HG03097 (cell line): ENCODE measurements at regions not wholly inside any gene's neighbourhood (a gene's known extent, or its start where the extent isn't known, plus 50 kb on each side); places are given as distances from the start of the nearest gene placed in this dataset.
"Not testable (repeated sequence)": the region's sequence is repeated elsewhere in the genome, so short reads cannot be mapped to it uniquely, and the experiment has no call there.

Source experiments
- ATAC-seq: cut with Tn5 transposase; IDR thresholded peaks from one replicate; pipeline ENCODE4 v1.9.1; 2021; ENCODE audit not compliant: unreplicated experiment, low FRiP score

- no peak for ATAC-seq
Measured at GRCh38 chr13:40024967-40025714, 369.7 kb downstream of the COG6 start.

DNA sequence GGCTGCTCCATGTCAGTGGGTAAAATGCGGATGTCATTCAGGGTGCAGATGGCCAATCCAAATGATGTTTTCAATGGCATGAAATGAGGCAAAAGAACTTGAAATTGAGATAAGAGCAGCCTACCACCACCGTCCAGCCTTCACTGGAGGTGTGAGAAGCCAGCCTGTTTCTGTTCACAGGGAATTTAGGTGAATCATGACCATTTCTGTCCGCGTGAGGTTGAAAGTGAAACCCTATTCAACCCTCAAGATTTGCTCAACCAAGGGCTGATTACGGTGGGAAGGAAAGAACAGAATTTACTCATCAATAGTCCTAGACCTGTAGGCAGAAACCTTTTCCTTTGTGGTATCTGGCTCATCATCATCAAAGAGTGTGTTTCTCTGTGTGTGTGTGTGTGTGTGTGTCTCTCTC lies 370.7 kb downstream of the COG6 start:
- ATAC-seq: peak; percentile 94

GRCh38 chr13:40026741-40027140 lies 371.3 kb downstream of the COG6 start:
- ATAC-seq: peak; percentile 27

- ATAC-seq: no peak
Measured at GRCh38 chr13:40028446-40028845, 373.0 kb downstream of the COG6 start.

DNA sequence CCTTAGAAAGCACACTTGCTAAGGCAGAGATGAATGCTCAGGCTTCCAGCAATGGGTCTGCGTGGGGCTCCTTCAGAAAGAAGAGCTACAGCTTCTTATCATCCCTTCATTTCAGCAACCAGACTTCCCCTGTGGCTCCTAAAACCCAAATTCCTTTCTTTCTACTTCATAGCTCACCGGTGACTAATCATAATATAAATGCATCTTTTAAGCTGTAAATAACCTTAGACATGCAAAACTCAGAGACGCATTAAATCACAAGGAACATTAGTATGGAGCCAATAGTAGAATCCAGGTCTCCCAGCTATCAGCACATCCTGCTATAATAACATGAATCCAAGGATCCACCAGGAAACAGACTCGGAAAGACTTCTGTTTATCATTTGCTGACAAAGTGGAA lies 375.6 kb downstream of the COG6 start:
- ATAC-seq: no peak

DNA sequence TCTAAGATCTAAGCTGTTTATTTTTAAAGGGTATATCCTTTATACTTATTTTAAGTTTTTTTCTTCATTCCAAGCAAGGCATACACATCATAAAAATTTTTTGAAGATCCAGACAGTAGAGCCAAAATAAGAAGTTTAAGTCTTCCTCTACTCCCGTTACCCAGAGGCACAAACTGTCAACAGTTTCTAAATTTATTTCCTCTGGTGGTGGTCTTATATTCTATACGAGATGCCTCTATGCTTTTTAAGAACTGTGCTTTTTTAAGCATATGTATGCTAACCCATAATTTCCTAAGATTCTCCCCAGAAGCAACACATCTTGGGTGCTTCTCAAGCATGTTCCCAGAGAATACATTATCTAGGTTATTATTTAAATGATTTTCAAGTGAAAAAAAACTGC lies 383.6 kb downstream of the COG6 start:
- ATAC-seq: no peak

DNA sequence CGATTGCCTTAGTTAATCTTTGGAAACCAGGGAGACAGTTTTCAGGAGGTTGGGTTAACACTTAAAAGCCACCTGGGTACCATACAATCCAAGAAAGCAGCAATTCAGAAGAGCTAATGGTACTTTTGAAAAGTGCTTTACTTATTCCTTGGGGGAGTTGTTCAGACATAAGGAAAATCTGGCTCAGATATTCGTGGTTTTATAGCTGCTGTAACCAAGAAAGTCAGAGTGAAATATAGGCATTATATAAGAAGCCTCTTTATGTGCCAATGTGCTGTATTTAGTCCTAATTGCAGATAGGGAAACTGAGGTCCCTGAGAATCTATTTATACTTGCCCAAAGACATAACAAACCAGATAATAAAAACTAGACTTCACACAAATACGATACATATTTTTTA lies 387.5 kb downstream of the COG6 start:
- ATAC-seq: no peak

DNA sequence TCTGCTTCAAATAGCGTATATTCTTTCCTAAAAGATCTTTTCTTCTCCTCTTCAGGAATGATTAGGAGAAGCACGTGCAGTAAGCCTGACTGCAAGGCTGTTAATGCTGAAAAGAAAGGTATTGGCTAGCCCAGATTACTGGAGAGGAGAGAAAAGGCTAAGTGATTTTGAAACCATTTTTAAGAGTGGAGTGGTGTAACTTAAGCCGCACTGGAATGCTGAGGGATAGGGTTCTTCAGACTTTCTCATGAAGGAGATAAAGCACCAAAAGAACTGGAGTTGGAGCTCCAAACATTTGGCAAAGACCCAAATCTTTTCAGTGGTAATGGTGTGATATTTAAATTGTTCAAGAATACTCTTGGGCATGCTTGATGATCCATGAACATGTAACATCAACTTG lies 388.3 kb downstream of the COG6 start:
- ATAC-seq: no peak

DNA sequence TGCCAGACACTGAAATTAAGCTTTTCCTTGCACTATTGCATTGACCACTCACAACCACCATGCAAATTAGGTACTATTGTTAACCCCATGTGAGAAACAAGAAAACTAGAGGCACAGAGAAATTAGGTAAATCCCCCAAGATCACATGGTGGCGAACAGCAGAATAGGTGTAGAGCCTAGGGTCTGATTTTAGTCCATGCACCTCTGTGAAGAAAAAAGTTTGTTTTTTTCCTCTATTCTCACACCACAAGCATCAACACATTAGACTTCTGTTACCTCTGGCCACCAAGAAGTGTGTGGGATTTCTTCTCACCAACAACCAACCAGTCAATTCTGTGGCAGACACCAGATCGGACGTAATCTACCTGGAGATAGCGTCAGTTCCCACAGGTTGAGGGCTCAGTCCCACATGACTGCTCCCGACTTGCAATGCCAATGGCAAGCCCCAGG lies 391.9 kb downstream of the COG6 start:
- ATAC-seq: no peak

GRCh38 chr13:40048551-40048950 lies 393.1 kb downstream of the COG6 start:
- ATAC-seq: no peak

DNA sequence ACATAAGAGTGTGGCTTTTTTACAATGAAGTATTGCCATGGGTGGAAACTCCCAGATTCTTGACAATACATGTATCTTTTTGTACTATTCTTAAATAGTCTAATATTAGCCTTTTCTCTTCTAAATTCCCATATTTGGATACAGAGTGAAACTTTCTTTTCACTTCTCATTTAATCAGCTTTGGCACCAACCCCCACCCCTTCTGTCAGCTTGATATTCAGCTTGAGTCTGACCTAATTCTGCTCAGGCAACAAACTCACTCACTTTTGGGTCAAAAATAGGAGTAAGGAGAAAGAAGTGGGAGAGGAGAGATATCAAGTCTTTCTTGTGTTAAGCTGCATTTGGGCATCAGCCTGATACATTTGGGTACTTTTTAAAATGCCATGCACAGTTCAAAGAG lies 397.5 kb downstream of the COG6 start:
- ATAC-seq: no peak

DNA sequence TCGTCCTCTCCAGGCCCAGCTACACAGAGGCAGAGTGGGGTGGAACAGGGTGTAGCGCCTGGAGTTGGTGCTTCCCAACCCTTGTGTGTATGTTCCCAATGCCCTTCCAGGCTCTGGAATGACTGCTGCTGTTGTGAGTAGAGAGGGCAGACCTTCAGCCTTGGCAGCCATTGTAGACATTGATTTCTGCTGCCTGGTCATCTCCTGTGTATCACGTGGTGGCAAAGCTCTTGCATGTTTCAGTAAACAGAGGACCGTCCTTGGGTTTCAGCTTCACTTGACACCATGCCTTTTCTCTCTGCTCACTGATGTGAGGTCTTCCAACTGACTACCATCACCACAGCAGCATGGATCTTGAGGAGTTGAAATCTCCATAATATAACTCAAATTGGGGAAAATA lies 397.9 kb downstream of the COG6 start:
- ATAC-seq: no peak

DNA sequence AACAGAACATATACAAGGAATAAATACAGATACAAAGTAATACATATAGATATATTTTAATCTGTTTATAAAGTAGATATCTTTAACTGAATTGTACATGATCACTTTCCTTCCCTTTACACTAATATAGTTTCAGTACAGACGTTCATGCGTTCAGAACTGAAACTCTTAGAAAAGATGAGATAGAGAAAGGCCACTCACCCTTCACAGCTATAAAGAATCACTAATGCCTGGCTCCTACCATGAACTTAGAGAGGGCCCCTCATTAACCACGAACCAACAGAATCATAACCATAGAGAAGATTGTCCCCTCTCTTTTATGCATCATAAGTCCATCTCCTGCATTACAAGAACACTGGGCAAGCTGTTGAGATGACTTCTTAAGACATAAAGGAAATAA lies 399.0 kb downstream of the COG6 start:
- not testable (repeated sequence) for ATAC-seq

- no peak for ATAC-seq
Measured at GRCh38 chr13:40056898-40057619, 401.6 kb downstream of the COG6 start.

- ATAC-seq: no peak
Measured at GRCh38 chr13:40058757-40059236, 403.3 kb downstream of the COG6 start.

DNA sequence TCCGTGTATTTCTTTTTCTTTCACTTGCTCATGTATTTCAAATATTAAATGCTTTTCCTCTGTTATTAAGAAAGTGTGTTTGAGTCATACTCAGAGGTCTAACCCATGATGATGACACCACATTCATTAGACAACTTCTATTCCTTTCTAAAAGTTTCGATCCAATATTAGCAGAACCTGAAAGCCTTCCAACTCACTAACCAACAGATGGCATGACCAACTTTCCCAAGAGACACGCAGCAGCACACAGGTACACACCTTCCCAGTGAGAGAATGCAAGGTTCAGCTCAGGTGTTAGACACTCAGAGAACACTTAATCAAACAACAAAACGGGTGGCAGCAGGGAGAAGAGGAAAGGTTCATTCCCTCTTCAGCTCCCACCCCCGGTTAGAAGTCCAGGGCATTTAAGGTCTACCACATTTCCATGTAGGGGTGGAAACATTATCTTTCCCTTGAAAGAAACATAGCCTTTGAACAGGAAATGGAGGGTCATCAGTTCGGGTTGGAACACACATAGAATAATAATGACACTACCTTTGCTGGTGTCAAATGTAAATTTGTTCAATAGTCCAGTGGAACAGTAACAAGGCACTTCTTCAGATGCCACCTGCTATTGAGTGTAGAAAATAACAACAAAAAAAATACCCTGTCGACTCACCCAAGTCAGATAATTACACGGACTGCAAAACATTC lies 404.2 kb downstream of the COG6 start:
- ATAC-seq: no peak

DNA sequence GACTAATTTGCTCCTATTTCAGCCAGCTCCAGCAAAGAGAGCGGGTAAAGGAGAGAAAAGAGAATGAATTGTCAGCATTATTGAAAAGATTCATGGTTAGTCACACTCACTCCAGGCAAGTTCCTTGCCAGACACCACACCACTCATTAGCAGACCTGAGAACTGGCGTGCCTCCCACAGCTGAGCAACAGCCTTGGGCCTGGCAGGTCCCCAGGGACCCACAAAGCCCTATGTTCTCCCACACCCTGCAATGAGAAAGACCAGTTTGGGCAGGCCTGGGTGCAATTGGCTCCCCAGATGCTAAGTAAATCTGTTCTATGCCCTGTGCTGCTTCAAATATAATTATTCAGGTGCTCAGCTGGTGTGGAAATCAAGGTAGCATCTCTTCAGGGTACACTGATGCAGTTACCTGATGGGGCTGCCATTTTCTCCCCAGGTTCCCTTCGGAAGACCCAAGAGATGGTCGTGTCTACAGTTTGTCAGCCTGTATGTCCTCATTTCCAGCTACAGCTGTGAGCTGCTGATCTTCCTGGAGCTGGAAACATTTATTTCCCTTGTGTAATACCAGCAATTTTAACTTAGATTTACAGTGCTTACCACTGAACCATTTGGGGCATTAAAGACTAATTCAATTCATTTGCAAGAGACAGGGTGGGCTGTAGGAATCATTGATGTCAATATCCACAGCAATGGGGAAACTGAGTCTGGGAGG lies 405.0 kb downstream of the COG6 start:
- ATAC-seq: peak; percentile 76

- no peak for ATAC-seq
Measured at GRCh38 chr13:40061466-40062450, 406.3 kb downstream of the COG6 start.

- ATAC-seq: no peak
Measured at GRCh38 chr13:40063278-40063698, 407.8 kb downstream of the COG6 start.

GRCh38 chr13:40063703-40064102 lies 408.2 kb downstream of the COG6 start:
- no peak for ATAC-seq
